AG10803 (cell line): ENCODE measurements at regions not wholly inside any gene's neighbourhood (a gene's known extent, or its start where the extent isn't known, plus 50 kb on each side); places are given as distances from the start of the nearest gene placed in this dataset.

Source experiments
- DNase-seq: peaks from one replicate; pipeline ENCODE4 v3.0.0; 2010; ENCODE audit warnings: low read depth
- H3K4me3 ChIP-seq: 2 replicates; pipeline ENCODE4 v1.5.1; 2011; ENCODE audit warnings: mild to moderate bottlenecking, low read length, control low read depth
- CTCF ChIP-seq: conservative IDR thresholded peaks from 2 replicates; pipeline ENCODE4 v1.5.1; 2011; ENCODE audit warnings: mild to moderate bottlenecking, low read length, control low read depth, inconsistent platforms

- DNase-seq: peak; percentile 17
- no peak overlapping the region for H3K4me3 ChIP-seq
- no peak for TF ChIP-seq CTCF
Measured at GRCh38 chr10:108653531-108653930, 1269.8 kb downstream of the XPNPEP1 start.

- no peak for DNase-seq
- H3K4me3 ChIP-seq: no peak overlapping the region
- TF ChIP-seq CTCF: no peak
Measured at GRCh38 chr10:108639010-108639409, 1284.3 kb downstream of the XPNPEP1 start.

GRCh38 chr10:108638225-108638624 lies 1285.1 kb downstream of the XPNPEP1 start:
- no peak for DNase-seq
- TF ChIP-seq CTCF: no peak
- no peak overlapping the region for H3K4me3 ChIP-seq

GRCh38 chr10:108633046-108633445 lies 1290.3 kb downstream of the XPNPEP1 start:
- H3K4me3 ChIP-seq: no peak overlapping the region
- DNase-seq: no peak
- no peak for TF ChIP-seq CTCF

GRCh38 chr10:108632144-108632543 lies 1291.2 kb downstream of the XPNPEP1 start:
- TF ChIP-seq CTCF: no peak
- H3K4me3 ChIP-seq: no peak overlapping the region
- DNase-seq: no peak

GRCh38 chr10:108631332-108631731 lies 1292.0 kb downstream of the XPNPEP1 start:
- DNase-seq: no peak
- no peak for TF ChIP-seq CTCF
- no peak overlapping the region for H3K4me3 ChIP-seq

GRCh38 chr10:108629834-108630233 lies 1293.5 kb downstream of the XPNPEP1 start:
- no peak overlapping the region for H3K4me3 ChIP-seq
- DNase-seq: peak; percentile 33
- TF ChIP-seq CTCF: no peak
